PC-3 (cell line): ENCODE measurements at regions not wholly inside any gene's neighbourhood (a gene's known extent, or its start where the extent isn't known, plus 50 kb on each side); places are given as distances from the start of the nearest gene placed in this dataset.

Experiments used
- EZH2 ChIP-seq: fragments of 300-600 bp; sonication (generic); IDR thresholded peaks from one replicate; pipeline ENCODE4 v1.6.1; 2017; ENCODE audit warnings: antibody characterized with exemption, mild to moderate bottlenecking, low read length; ENCODE audit not compliant: unreplicated experiment
- EZH2phosphoT487 ChIP-seq: fragments of 300-600 bp; sonication (generic); IDR thresholded peaks from 2 replicates; pipeline ENCODE4 v1.6.1; 2018; ENCODE audit warnings: mild to moderate bottlenecking, antibody characterized with exemption, low read length, borderline replicate concordance
- TF ChIP-seq, protein P1 (sequence below): fragments of 300-600 bp; sonication (generic); conservative IDR thresholded peaks from 2 replicates; pipeline ENCODE4 v1.5.1; 2017; ENCODE audit warnings: antibody characterized with exemption, low read depth, mild to moderate bottlenecking, low read length

GRCh38 chrX:6694977-6695376 lies 160.1 kb upstream of the VCX3A start:
- TF ChIP-seq EZH2 = no peak
- TF ChIP-seq EZH2phosphoT487 = no peak
- TF ChIP-seq, protein P1, sequence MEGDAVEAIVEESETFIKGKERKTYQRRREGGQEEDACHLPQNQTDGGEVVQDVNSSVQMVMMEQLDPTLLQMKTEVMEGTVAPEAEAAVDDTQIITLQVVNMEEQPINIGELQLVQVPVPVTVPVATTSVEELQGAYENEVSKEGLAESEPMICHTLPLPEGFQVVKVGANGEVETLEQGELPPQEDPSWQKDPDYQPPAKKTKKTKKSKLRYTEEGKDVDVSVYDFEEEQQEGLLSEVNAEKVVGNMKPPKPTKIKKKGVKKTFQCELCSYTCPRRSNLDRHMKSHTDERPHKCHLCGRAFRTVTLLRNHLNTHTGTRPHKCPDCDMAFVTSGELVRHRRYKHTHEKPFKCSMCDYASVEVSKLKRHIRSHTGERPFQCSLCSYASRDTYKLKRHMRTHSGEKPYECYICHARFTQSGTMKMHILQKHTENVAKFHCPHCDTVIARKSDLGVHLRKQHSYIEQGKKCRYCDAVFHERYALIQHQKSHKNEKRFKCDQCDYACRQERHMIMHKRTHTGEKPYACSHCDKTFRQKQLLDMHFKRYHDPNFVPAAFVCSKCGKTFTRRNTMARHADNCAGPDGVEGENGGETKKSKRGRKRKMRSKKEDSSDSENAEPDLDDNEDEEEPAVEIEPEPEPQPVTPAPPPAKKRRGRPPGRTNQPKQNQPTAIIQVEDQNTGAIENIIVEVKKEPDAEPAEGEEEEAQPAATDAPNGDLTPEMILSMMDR = no peak
